ENCODE measurements at regions not wholly inside any gene's neighbourhood (a gene's known extent, or its start where the extent isn't known, plus 50 kb on each side); places are given as distances from the start of the nearest gene placed in this dataset.

DNA sequence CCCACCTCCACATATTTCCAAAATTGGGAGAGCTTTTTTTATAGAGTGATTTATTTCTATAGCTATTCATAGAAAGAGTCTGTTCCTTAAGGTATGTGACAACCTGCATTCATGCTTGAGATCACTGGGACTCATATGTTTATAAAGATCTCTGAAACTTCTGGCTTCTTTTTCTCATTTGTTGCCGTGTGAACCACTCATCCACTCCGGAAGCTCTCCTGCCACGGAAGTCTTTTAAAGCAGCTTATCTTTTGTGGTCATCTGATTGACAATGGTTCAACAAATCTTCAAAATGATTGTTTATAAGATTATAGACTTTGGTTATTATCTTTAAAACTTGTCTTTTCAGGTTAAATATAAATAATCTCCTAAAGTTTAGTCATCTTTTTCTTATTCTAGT is 260.5 kb downstream of the C3orf38 start:
- H4K8ac ChIP-seq (ENCODE audit: low read depth in 2 of 2, low read length in 2 of 2): no peak overlapping the region
- H3K4me2 ChIP-seq (ENCODE audit: low read depth, low read length): no peak overlapping the region
- H3K27ac ChIP-seq (ENCODE audit: insufficient read depth, low read length): no peak overlapping the region
- H2BK15ac ChIP-seq (ENCODE audit: low read depth, low read length): no peak overlapping the region
- POLR2A ChIA-PET (ENCODE audit: unreplicated experiment): no interaction called here
- no TSS peak for BruUV-seq (replicated peaks)
- H3K9ac ChIP-seq (ENCODE audit: low read depth, low read length): no peak overlapping the region
- H3K9me1 ChIP-seq (ENCODE audit: insufficient read depth, low read length): no peaks in the 10 kb centered on the region
- no peak overlapping the region for H2AFZ ChIP-seq (replicated peaks; ENCODE audit: low read length, poor library complexity)
- no peak overlapping the region for H2BK20ac ChIP-seq (ENCODE audit: low read depth, low read length)
- no peak overlapping the region for H2AK5ac ChIP-seq (ENCODE audit: low read depth, low read length)
- H3K9me3 ChIP-seq (ENCODE audit: control insufficient read depth, insufficient read depth, low read length): no peaks in the 10 kb centered on the region
- no peak overlapping the region for H3K56ac ChIP-seq (ENCODE audit: extremely low read depth, insufficient read depth, low read length)
- CTCF ChIA-PET: no interaction called here
- H3K4me1 ChIP-seq (ENCODE audit: control insufficient read depth, insufficient read depth, low read length): no peaks in the 10 kb centered on the region
- H3K36me3 ChIP-seq (ENCODE audit: control insufficient read depth, insufficient read depth, low read length): no peaks in the 10 kb centered on the region
- H3K23ac ChIP-seq (ENCODE audit: low read depth, low read length): no peak overlapping the region
- no peaks in the 10 kb centered on the region for H4K20me1 ChIP-seq (ENCODE audit: insufficient read depth, low read length)
- no peak overlapping the region for H2BK120ac ChIP-seq (ENCODE audit: low read depth, low read length)
- WGBS, 2 experiments (ENCODE audit: extremely low coverage in 2 of 2, insufficient read length in 1 of 2): no CpG with 5 or more reads among the region's 3 CpGs
- H3K4me3 ChIP-seq (ENCODE audit: insufficient read depth, low read depth, low read length): no peak overlapping the region
- dilution Hi-C loops (cut with HindIII; ENCODE audit: low sequenced_read_pairs, unreplicated experiment): no loop called here
- no peak overlapping the region for H3K4ac ChIP-seq (ENCODE audit: low read depth, low read length)
- no peak overlapping the region for H2AK9ac ChIP-seq (replicated peaks; ENCODE audit: low read depth, low read length, poor library complexity)
- no peak overlapping the region for H4K5ac ChIP-seq (ENCODE audit: low read depth, low read length)
- H3K14ac ChIP-seq (replicated peaks; ENCODE audit: low read depth, low read length): no peak overlapping the region
- H3K18ac ChIP-seq (ENCODE audit: low read depth, low read length): no peak overlapping the region
- TF ChIP-seq RCOR1 (IDR thresholded peaks at IDR 0.05; ENCODE audit: insufficient replicate concordance, low read length) (no peak), NFE2L2 (IDR thresholded peaks at IDR 0.05; ENCODE audit: low read depth, low read length) (no peak), FOS (IDR thresholded peaks at IDR 0.05; ENCODE audit: low read depth, low read length) (no peak), CEBPB (IDR thresholded peaks at IDR 0.05; ENCODE audit: low read depth, low read length) (no peak), CHD1 (IDR thresholded peaks at IDR 0.05; ENCODE audit: low read depth, low read length) (no peak), USF2 (IDR thresholded peaks at IDR 0.05; ENCODE audit: low read depth, low read length) (no peak), MAZ (IDR thresholded peaks at IDR 0.05; ENCODE audit: borderline replicate concordance, low read depth, low read length) (no peak)
- TF ChIP-seq, protein P1, sequence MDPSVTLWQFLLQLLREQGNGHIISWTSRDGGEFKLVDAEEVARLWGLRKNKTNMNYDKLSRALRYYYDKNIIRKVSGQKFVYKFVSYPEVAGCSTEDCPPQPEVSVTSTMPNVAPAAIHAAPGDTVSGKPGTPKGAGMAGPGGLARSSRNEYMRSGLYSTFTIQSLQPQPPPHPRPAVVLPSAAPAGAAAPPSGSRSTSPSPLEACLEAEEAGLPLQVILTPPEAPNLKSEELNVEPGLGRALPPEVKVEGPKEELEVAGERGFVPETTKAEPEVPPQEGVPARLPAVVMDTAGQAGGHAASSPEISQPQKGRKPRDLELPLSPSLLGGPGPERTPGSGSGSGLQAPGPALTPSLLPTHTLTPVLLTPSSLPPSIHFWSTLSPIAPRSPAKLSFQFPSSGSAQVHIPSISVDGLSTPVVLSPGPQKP (IDR thresholded peaks at IDR 0.05; ENCODE audit: borderline replicate concordance, low read depth, low read length): no peak
- DNase-seq (no peak), ATAC-seq (ENCODE audit: low read depth) (no peak)
- H3K79me1 ChIP-seq (ENCODE audit: low read depth in 1 of 2, low read length in 2 of 2): no peaks in the 10 kb centered on the region
- H2BK5ac ChIP-seq (ENCODE audit: low read depth, low read length, poor library complexity, severe bottlenecking): no peak overlapping the region
- in situ Hi-C loops (cut with MboI; ENCODE audit: low sequenced_read_pairs): no loop called here
- H3K27me3 ChIP-seq (ENCODE audit: control insufficient read depth, insufficient read depth, low read length): no peaks in the 10 kb centered on the region
- H4K91ac ChIP-seq (ENCODE audit: insufficient read depth, low read depth, low read length): no peak overlapping the region
- intact Hi-C loops (cut with micrococcal nuclease): no loop called here

Measured in IMR-90 (cell line).